Parathyroid adenoma (tissue), 2 donors: ENCODE measurements at regions not wholly inside any gene's neighbourhood (a gene's known extent, or its start where the extent isn't known, plus 50 kb on each side); places are given as distances from the start of the nearest gene placed in this dataset.
"Not testable (repeated sequence)": the region's sequence is repeated elsewhere in the genome, so short reads cannot be mapped to it uniquely, and the experiment has no call there.

Source experiments
- H2AFZ ChIP-seq: fragments of 300-600 bp; sonication (generic); one replicate; pipeline ENCODE4 v1.7.0; 2017; ENCODE audit warnings: antibody characterized with exemption, mild to moderate bottlenecking
- H3K27ac ChIP-seq: fragments of 300-600 bp; sonication (generic); one replicate; pipeline ENCODE4 v1.7.0; 2017
- H3K27me3 ChIP-seq: fragments of 300-600 bp; sonication (generic); one replicate; pipeline ENCODE4 v1.7.0; 2017; ENCODE audit warnings: low read length; ENCODE audit not compliant: control insufficient read depth, insufficient read depth
- H3K36me3 ChIP-seq: fragments of 300-600 bp; sonication (generic); one replicate; pipeline ENCODE4 v1.7.0; 2017; ENCODE audit warnings: low read length; ENCODE audit not compliant: control insufficient read depth, insufficient read depth
- H3K4me1 ChIP-seq: fragments of 300-600 bp; sonication (generic); one replicate; pipeline ENCODE4 v1.7.0; 2017; ENCODE audit warnings: control low read depth
- H3K4me2 ChIP-seq: fragments of 300-600 bp; sonication (generic); one replicate; pipeline ENCODE4 v1.7.0; 2017; ENCODE audit warnings: low read length
- H3K4me3 ChIP-seq: fragments of 300-600 bp; sonication (generic); one replicate; pipeline ENCODE4 v1.7.0; 2017; ENCODE audit warnings: low read depth, low read length
- H3K79me2 ChIP-seq: fragments of 300-600 bp; sonication (generic); one replicate; pipeline ENCODE4 v1.7.0; 2017; ENCODE audit warnings: control low read depth
- H3K9ac ChIP-seq: fragments of 300-600 bp; sonication (generic); one replicate; pipeline ENCODE4 v1.7.0; 2017; ENCODE audit warnings: mild to moderate bottlenecking
- H3K9me3 ChIP-seq: fragments of 300-600 bp; sonication (generic); one replicate; pipeline ENCODE4 v1.7.0; 2017; ENCODE audit warnings: low read length; ENCODE audit not compliant: control insufficient read depth
- TF ChIP-seq, protein P1 (sequence below): fragments of 300-600 bp; sonication (generic); IDR thresholded peaks from one replicate; pipeline ENCODE4 v1.7.0; 2017; ENCODE audit warnings: antibody characterized with exemption, mild to moderate bottlenecking
- donor health status: primary hyperparathyroidism.

DNA sequence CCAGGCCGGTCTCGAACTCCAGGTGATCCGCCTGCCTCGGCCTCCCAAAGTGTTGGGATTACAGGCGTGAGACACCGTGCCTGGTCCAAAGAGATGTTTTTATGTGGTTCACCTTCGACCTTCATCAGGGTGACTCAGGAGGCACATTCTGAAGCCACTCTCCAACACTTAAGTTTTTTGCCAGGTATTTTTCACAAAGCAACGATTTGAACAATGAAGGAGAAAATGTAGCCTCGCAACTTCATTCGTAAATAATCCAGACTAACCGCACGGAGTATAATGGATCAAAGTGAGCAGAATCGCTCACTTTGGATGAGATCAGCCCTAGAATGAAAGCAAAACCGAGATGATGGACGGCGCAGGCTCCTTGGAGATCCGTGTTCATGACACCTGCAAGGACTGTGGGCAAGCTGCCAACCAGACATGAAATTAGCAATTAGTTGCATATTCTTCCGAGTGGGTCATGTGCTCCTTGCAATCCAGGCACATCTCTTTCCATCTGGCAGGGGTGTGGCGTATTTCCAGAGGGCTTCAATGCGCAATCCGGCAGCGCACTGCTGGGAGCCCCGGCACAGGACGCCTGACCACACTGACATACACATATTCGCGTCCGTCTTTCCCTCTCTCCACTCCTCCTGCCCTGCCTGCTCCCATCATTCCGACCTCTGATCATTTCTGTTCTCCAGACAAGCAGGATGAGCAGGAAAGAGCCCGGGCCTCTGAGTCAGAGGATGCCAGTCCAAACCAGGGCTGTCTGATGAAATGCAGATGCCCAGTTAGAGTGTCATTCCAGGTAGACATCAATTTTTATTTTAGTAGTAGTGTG, 148.4 kb downstream of the KLF6 start:
- no peak overlapping the region for H3K9ac ChIP-seq
- H3K4me1 ChIP-seq: no peaks in the 10 kb centered on the region
- H3K79me2 ChIP-seq: no peaks in the 10 kb centered on the region
- H3K27me3 ChIP-seq: no peaks in the 10 kb centered on the region
- no peak overlapping the region for H3K4me2 ChIP-seq
- no peaks in the 10 kb centered on the region for H3K36me3 ChIP-seq
- TF ChIP-seq, protein P1, sequence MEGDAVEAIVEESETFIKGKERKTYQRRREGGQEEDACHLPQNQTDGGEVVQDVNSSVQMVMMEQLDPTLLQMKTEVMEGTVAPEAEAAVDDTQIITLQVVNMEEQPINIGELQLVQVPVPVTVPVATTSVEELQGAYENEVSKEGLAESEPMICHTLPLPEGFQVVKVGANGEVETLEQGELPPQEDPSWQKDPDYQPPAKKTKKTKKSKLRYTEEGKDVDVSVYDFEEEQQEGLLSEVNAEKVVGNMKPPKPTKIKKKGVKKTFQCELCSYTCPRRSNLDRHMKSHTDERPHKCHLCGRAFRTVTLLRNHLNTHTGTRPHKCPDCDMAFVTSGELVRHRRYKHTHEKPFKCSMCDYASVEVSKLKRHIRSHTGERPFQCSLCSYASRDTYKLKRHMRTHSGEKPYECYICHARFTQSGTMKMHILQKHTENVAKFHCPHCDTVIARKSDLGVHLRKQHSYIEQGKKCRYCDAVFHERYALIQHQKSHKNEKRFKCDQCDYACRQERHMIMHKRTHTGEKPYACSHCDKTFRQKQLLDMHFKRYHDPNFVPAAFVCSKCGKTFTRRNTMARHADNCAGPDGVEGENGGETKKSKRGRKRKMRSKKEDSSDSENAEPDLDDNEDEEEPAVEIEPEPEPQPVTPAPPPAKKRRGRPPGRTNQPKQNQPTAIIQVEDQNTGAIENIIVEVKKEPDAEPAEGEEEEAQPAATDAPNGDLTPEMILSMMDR: no peak
- H2AFZ ChIP-seq: no peak overlapping the region
- no peaks in the 10 kb centered on the region for H3K9me3 ChIP-seq
- H3K4me3 ChIP-seq: no peak overlapping the region
- no peak overlapping the region for H3K27ac ChIP-seq

- Histone ChIP-seq H3K79me2 (no peaks in the 10 kb centered on the region), H3K36me3 (no peaks in the 10 kb centered on the region), H3K4me1 (no peaks in the 10 kb centered on the region), H3K9ac (no peak overlapping the region), H3K4me2 (no peak overlapping the region), H3K27me3 (no peaks in the 10 kb centered on the region), H3K9me3 (no peaks in the 10 kb centered on the region), H3K27ac (no peak overlapping the region), H3K4me3 (no peak overlapping the region), H2AFZ (no peak overlapping the region)
- TF ChIP-seq, protein P1: no peak
These were observed 149.3 kb downstream of the KLF6 start for GRCh38 chr10:3635697-3636096.

DNA sequence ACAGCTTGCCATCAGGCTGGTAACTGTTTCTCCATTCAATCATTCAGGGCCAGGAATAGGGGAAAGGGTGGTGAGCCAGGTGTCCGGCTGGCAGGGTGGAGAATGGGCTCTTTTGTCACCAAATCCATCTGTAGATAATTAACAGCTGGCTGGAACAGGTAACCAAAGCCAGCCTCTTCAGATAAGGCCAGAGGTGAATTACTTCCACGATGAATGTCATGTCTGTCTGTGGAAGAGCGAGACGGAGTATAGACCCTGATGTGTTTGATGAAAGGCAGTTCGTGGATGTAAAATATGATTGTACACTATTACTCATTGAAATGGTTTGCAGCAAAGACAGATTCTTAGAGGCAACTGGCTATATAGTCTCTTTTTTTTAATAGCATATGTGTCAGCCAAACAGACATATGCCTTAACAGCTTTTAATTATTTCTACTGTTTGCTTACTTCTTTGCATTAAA, 149.8 kb downstream of the KLF6 start:
- no peak overlapping the region for H3K4me3 ChIP-seq
- no peak overlapping the region for H2AFZ ChIP-seq
- no peaks in the 10 kb centered on the region for H3K27me3 ChIP-seq
- H3K9me3 ChIP-seq: no peaks in the 10 kb centered on the region
- no peak overlapping the region for H3K27ac ChIP-seq
- no peak overlapping the region for H3K4me2 ChIP-seq
- H3K9ac ChIP-seq: no peak overlapping the region
- H3K79me2 ChIP-seq: no peaks in the 10 kb centered on the region
- TF ChIP-seq, protein P1: no peak
- no peaks in the 10 kb centered on the region for H3K36me3 ChIP-seq
- no peaks in the 10 kb centered on the region for H3K4me1 ChIP-seq

DNA sequence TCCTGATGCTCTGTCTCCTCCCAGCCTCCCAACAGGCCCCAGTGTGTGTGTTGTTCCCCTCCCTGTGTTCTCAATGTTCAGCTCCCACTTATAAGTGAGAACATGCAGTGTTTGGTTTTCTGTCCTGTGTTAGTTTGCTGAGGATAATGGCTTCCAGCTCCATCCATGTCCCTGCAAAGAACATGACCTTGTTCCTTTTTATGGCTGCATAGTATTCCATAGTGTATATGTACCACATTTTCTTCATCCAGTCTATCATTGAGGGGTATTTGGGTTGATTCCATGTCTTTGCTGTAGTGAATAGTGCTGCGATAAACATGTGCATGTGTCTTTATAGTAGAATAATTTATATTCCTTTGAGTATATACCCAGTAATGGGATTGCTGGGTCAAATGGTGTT, 150.4 kb downstream of the KLF6 start:
- H3K4me3 ChIP-seq, H3K27ac ChIP-seq, H3K79me2 ChIP-seq, H3K9ac ChIP-seq, H3K4me1 ChIP-seq, H3K27me3 ChIP-seq, H3K36me3 ChIP-seq, H3K4me2 ChIP-seq, H3K9me3 ChIP-seq, H2AFZ ChIP-seq: not testable (repeated sequence)

GRCh38 chr10:3631701-3632330, 153.2 kb downstream of the KLF6 start:
- no peaks in the 10 kb centered on the region for H3K27me3 ChIP-seq
- TF ChIP-seq, protein P1: no peak
- H3K9ac ChIP-seq: no peak overlapping the region
- H3K4me3 ChIP-seq: no peak overlapping the region
- no peak overlapping the region for H3K4me2 ChIP-seq
- H3K36me3 ChIP-seq: no peaks in the 10 kb centered on the region
- H3K4me1 ChIP-seq: no peaks in the 10 kb centered on the region
- H2AFZ ChIP-seq: no peak overlapping the region
- H3K27ac ChIP-seq: no peak overlapping the region
- no peaks in the 10 kb centered on the region for H3K79me2 ChIP-seq
- no peaks in the 10 kb centered on the region for H3K9me3 ChIP-seq
